GM19455 (cell line): ENCODE measurements at regions not wholly inside any gene's neighbourhood (a gene's known extent, or its start where the extent isn't known, plus 50 kb on each side); places are given as distances from the start of the nearest gene placed in this dataset.
"Not testable (repeated sequence)": the region's sequence is repeated elsewhere in the genome, so short reads cannot be mapped to it uniquely, and the experiment has no call there.

Experiments used
- ATAC-seq: cut with Tn5 transposase; IDR thresholded peaks from one replicate; pipeline ENCODE4 v1.9.1; 2021; ENCODE audit not compliant: unreplicated experiment

- ATAC-seq: no peak
Observed at GRCh38 chr4:58871509-58871908, 1761.3 kb upstream of the IGFBP7 start.

- no peak for ATAC-seq
Observed at GRCh38 chr4:58849026-58849425, 1738.8 kb upstream of the IGFBP7 start.

- ATAC-seq: no peak
Observed at GRCh38 chr4:58843455-58843854, 1733.3 kb upstream of the IGFBP7 start.

GRCh38 chr4:58833126-58833525, 1722.9 kb upstream of the IGFBP7 start:
- no peak for ATAC-seq

GRCh38 chr4:58825278-58825677, 1715.1 kb upstream of the IGFBP7 start:
- no peak for ATAC-seq

GRCh38 chr4:58818560-58818959, 1708.4 kb upstream of the IGFBP7 start:
- not testable (repeated sequence) for ATAC-seq

GRCh38 chr4:58809948-58810347, 1699.8 kb upstream of the IGFBP7 start:
- no peak for ATAC-seq

- no peak for ATAC-seq
Observed at GRCh38 chr4:58809366-58809765, 1699.2 kb upstream of the IGFBP7 start.

GRCh38 chr4:58808817-58809216, 1698.6 kb upstream of the IGFBP7 start:
- ATAC-seq: no peak

GRCh38 chr4:58807843-58808615, 1697.8 kb upstream of the IGFBP7 start:
- ATAC-seq: no peak

GRCh38 chr4:58776627-58777026, 1666.4 kb upstream of the IGFBP7 start:
- ATAC-seq: no peak

GRCh38 chr4:58767598-58767997, 1657.4 kb upstream of the IGFBP7 start:
- no peak for ATAC-seq

GRCh38 chr4:58766763-58767162, 1656.6 kb upstream of the IGFBP7 start:
- no peak for ATAC-seq

GRCh38 chr4:58761563-58761962, 1651.4 kb upstream of the IGFBP7 start:
- ATAC-seq: no peak

- ATAC-seq: no peak
Observed at GRCh38 chr4:58760737-58761136, 1650.6 kb upstream of the IGFBP7 start.

GRCh38 chr4:58760100-58760499, 1649.9 kb upstream of the IGFBP7 start:
- ATAC-seq: no peak

GRCh38 chr4:58749206-58749605, 1639.0 kb upstream of the IGFBP7 start:
- ATAC-seq: no peak

- no peak for ATAC-seq
Observed at GRCh38 chr4:58740897-58741296, 1630.7 kb upstream of the IGFBP7 start.

GRCh38 chr4:58739275-58739674, 1629.1 kb upstream of the IGFBP7 start:
- no peak for ATAC-seq

GRCh38 chr4:58738375-58738774, 1628.2 kb upstream of the IGFBP7 start:
- no peak for ATAC-seq

GRCh38 chr4:58734030-58734674, 1624.0 kb upstream of the IGFBP7 start:
- no peak for ATAC-seq

GRCh38 chr4:58732973-58733372, 1622.8 kb upstream of the IGFBP7 start:
- no peak for ATAC-seq

- ATAC-seq: no peak
Observed at GRCh38 chr4:58723954-58724353, 1613.8 kb upstream of the IGFBP7 start.
